SIG-M5 (cell line): ENCODE measurements at regions not wholly inside any gene's neighbourhood (a gene's known extent, or its start where the extent isn't known, plus 50 kb on each side); places are given as distances from the start of the nearest gene placed in this dataset.
"Not testable (repeated sequence)": the region's sequence is repeated elsewhere in the genome, so short reads cannot be mapped to it uniquely, and the experiment has no call there.

ENCODE experiments used
- DNase-seq: peaks from one replicate; lab custom pipeline; 2025; lab: John Stamatoyannopoulos, UW

DNA sequence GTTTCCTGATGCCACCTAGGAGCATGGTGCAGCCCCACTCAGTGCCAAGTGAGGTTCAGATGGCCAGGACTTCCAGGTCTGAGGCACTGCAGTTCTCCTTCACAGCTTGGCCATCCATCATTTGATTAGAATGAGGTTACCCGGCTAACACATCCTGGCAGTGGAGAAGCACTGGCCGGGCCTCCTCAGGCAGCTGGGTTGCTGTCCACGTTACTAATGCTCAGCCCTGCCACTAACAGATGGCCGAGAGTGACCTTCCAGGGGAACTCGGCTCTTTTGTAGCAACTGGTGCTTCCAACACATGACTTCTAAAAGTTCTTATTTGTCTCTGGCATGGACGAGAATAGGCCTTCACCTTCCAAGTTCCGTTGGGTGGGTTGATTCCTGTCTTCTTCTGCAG, 204.6 kb upstream of the CFAP20DC start:
- no peak for DNase-seq

DNA sequence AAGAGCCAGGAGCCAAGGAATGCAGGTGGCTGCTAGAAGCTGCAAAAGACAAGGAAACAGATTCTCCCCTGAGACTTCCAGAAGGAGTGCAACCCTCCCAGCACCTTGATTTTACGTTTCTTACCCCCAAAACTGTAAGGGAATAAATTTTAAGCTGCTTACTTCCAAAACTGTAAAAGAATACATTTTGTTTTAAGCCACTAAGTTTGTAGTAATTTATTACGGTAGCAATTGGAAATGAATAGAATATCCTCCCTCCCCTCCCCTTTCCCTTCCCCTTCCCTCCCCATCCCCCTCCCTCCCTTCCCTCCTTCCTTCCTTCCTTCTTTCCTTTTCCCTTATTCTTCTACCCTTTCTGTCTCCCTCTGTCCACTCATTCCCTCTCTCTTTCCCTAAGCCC, 203.7 kb upstream of the CFAP20DC start:
- DNase-seq: no peak

DNA sequence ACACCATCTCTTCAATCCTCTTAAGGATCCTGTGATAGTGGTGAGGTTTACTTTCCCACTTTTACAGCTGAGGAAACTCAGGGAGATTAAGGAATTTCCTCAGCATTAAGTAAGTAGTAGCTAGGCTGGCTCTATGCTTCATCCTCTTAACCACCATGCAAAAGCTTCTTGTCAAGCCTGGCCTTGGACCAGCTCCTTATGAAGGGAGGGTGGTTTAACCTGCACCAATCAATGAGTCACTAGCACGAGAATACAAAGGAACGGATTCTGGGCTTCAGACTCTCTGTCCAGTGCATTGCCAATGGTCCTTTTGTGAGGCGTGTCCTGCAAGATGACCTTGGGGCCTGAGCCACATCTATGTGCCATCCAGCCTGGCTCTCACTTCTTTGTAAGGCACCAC, 202.0 kb upstream of the CFAP20DC start:
- DNase-seq: no peak

DNA sequence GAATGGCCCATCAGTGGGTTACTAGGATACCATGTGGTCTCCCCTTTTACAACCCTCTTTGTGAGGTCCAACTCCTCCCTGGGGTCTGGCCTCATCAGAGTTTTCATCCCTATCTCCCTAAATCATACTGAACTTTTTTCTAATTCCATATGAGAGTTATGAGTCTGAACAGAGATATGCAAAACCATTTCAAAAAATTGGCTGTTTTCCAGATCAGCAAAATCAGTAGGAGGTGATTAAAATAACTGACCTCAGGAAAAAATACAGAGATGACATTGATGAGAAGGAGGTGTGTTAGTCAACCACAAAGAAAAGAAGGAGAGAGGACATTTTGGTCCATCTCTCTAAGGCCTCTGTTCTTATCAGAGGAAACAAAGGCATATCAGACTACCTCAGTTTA, 200.8 kb upstream of the CFAP20DC start:
- DNase-seq: no peak

GRCh38 chr3:59249698-59250361, 200.0 kb upstream of the CFAP20DC start:
- no peak for DNase-seq

GRCh38 chr3:59249004-59249403, 199.2 kb upstream of the CFAP20DC start:
- no peak for DNase-seq

- DNase-seq: no peak
These were observed 197.6 kb upstream of the CFAP20DC start for GRCh38 chr3:59247402-59247841.

GRCh38 chr3:59246719-59247401, 197.0 kb upstream of the CFAP20DC start:
- DNase-seq: no peak

DNA sequence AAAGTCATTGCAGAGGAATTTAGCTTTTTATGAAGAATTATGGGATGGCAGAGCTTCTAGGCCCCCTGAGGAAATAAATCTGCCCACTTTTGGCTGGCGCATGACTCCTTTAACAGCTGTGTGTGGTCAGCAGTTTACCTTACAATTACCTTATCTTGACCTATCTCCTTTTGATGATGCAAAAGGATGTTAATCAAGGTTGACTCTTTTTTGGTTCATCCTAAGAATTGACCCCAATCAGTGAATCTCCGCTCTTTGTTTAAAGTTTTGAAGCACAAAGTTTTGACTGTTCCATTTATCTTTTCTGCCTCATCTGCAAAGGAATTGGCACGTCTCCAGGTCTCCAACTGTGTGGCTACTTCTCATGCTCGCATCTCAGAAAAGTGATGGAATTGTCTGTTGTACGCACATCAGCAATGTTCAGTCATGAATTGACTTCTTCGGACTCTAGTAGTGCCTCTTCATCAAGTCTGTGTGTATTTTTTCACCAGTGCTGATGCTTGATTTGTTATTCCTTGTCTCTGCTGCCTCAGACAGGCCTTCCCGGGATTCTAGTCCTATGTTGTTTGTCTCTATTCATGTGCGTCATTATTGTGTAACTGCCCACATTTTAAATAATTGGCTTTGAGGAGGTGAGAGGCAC, 196.2 kb upstream of the CFAP20DC start:
- DNase-seq: no peak

GRCh38 chr3:59245300-59245858, 195.6 kb upstream of the CFAP20DC start:
- no peak for DNase-seq

DNA sequence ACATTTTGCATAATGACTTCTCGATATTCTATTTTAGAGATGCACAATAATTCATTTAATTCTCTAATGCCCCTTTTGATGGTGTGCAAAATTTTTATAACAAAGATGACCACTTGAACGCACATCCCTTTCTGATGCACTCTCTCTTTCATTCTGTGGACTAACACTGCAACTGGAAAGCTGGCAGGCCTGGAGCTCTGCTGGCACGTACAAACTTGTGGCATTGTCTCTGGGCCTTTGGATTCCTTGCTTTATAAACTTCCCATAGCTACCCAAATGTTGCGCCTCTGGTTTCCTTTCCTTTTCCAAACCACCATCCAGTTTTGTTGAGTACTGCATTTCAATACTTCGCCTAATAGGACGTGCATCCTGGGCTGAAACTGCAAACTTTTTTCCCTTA, 194.5 kb upstream of the CFAP20DC start:
- no peak for DNase-seq

DNA sequence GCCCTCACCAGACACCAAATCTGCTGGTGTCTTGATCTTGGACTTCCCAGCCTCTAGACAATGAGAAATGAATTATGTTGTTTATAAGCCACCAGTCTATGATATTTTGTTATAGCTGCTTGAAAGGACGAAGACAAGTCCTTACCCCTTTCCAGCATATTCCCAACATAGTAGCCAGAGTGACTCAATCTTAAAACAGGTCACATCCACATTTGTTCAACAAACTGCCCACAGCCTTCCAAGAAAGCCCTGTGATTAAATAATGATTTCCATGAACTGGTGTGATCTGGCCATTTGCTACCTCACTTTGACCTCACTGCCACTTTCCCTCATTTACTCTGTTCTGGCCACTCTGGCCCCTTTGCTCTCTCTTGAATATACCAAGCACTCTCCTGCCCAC, 193.7 kb upstream of the CFAP20DC start:
- no peak for DNase-seq

DNA sequence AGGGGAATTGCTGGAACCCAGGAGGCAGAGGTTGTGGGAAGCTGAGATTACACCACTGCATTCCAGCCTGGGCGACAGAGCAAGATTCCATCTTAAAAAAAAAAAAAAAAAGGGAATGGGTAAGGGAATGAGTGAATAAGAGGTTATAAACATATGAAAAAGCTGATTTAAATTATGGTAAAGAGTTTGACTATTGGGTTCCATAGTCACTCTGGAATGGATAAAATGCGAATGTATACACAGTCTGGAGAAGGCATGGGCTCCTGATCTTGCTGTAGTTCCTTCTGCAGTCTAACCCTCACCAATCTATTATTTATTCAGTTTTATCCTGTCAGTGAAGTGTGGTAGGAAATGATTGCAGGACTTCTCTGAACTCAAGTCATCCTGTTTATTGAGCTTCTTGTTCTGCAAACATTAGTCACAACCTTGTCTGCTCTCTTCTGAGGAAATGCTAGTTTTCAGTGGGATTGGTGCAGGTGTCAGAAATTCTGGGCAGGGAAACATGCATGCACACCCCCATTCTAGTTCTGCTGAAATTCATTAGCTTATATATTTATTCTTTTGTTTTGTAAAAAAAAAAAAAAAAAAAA, 190.9 kb upstream of the CFAP20DC start:
- no peak for DNase-seq

GRCh38 chr3:59237121-59237520, 187.3 kb upstream of the CFAP20DC start:
- no peak for DNase-seq

DNA sequence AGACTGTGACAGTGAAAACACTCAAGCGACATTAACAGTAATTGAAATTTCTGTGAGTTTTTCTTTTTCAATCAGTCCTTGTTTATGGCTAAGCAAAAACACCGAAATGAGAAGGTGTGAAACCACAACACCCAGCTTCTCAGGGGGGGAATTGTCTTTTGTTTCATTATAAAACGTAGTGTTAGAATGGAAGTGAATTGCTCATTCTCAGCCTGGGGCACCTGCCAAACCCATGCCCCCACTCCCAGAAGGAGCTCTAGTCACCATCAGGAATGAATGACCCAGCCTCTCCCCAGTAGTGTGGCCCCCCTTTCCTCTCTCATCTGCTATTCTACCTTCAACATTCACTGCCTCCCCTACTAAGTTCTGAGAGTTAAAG, 185.8 kb upstream of the CFAP20DC start:
- no peak for DNase-seq

DNA sequence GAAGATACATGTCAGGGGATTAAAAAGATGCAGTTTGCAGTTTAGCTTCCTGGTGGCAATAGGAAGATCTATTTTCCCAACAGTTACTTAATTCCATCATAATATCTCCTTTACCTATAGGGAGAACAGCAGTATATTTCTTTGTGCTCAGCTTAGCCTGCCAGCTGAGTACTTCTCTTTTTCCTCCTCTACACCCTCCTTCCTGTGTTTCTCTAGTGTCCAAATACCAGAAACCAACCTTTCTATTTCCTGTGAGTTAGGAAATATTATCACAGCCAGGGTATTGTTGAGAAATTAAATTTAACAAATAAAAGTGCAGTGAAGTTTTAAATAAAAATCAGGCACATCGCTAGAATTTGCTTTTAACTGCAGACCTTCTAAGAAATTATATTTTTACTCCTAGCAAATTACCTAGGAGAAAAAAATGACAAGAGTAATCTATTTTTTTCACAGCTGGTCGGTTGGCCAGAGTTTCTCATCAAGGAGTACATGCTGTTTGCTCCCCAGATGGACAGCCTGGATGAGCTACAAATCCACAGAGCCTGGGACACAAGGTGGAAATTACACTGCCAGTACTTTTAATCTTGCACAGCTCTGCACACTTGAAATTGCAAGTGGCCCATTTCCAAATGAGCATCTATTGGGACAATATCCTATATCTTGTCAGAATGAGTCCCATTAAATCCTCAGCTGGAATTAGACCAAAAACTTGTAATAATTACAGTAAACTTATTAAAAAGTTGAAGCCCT, 185.2 kb upstream of the CFAP20DC start:
- no peak for DNase-seq

- not testable (repeated sequence) for DNase-seq
These were observed 180.6 kb upstream of the CFAP20DC start for GRCh38 chr3:59230379-59230778.

DNA sequence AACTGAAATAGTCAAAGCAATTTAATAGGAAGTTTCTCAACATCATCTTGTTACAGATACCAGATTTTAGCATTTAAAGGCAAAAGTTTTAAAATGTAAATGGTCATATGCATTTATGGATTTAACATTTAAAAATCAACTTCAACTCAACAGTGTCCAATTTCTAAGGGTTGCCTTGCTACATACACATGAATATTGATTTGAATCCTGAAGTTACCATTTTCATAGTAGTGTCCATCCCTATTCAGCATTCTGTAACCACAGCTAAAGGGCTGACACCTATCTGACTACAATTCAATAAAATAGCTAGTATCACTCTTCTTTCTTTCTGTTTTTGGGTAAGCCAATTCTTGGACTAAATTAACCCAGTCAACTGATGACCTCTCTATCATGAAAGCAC, 164.0 kb upstream of the CFAP20DC start:
- no peak for DNase-seq

- no peak for DNase-seq
These were observed 162.4 kb upstream of the CFAP20DC start for GRCh38 chr3:59212128-59212779.

DNA sequence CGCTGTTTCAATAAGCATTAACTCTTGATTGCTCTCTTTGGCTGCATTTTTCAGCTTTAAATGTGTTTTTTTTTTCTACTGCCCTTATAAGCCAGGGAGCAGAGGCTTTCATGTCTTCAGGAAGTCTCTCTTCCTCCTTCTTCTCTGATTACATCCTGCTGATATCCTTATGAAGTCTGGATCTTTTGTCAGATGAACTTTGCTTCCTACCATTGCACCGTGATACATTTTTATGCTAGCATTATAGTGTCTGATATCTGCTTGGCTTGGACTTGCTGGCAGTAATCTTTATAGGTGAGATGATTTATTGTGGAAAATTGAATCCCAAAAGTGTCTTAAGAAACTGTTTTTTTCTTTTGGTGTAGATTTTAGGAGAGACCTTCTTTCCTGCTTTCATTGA, 160.4 kb upstream of the CFAP20DC start:
- DNase-seq: no peak

DNA sequence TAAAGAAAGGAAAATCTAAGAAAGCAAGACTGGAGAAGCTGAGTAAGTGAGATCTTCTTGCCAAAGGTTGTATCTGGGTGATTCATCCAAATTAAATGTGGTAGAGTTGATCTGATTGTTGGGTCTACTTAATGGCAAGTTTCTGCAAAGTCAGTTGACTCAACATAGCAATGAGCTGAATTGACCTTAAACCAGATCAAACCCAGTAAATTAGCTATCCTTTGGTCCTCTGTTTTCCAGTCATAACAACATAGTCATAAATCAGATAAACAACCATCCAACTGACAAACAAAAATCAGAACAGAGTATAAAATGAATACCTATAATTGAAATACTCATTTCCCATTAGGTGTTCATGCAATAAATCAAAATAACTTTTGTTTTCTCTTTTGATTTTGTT, 142.6 kb upstream of the CFAP20DC start:
- no peak for DNase-seq

DNA sequence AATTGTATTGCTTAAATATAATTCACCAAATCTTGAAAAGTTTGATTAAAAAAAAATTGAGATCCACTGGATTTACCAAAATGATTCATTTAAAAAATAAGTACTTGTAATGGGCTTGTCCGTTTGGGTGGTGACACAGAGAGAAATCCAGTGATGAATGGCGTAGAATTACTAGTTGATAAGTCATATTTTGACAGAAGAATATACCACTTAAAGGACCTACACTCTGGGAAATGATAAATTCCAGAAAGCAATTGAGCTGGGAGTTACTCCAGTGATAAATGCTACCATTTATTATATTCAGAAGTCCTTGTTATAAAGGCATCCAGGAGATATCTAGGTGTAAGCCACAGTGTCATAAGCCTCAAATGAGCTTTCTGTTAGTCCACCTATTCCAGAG, 141.8 kb upstream of the CFAP20DC start:
- no peak for DNase-seq
